LNCAP (cell line): ENCODE measurements at regions not wholly inside any gene's neighbourhood (a gene's known extent, or its start where the extent isn't known, plus 50 kb on each side); places are given as distances from the start of the nearest gene placed in this dataset.

Source experiments
- TF ChIP-seq, protein P1 (sequence below): fragments of 450-650 bp; IDR thresholded peaks from 2 replicates; pipeline ENCODE4 v1.5.1; 2017; ENCODE audit warnings: mild to moderate bottlenecking

DNA sequence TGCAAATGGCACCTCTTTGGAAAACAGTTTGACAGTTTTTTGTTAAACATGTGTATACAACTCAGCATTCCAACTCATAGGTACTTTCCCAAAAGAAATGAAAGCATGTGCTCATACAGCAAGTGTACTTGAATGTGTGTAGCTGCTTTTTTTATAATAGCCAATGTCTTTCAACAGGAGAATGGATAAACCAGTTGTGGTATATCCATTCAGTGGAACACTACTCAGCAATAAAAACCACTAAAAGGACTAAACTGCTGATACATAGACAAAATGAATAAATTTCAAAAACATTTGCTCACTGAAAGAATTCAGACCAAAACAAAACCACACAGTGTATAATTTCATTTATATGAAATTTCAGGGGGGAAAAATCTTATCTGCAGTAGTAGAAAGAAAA lies 267.3 kb downstream of the NR2F1-AS1 start:
- TF ChIP-seq, protein P1, sequence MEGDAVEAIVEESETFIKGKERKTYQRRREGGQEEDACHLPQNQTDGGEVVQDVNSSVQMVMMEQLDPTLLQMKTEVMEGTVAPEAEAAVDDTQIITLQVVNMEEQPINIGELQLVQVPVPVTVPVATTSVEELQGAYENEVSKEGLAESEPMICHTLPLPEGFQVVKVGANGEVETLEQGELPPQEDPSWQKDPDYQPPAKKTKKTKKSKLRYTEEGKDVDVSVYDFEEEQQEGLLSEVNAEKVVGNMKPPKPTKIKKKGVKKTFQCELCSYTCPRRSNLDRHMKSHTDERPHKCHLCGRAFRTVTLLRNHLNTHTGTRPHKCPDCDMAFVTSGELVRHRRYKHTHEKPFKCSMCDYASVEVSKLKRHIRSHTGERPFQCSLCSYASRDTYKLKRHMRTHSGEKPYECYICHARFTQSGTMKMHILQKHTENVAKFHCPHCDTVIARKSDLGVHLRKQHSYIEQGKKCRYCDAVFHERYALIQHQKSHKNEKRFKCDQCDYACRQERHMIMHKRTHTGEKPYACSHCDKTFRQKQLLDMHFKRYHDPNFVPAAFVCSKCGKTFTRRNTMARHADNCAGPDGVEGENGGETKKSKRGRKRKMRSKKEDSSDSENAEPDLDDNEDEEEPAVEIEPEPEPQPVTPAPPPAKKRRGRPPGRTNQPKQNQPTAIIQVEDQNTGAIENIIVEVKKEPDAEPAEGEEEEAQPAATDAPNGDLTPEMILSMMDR = no peak

DNA sequence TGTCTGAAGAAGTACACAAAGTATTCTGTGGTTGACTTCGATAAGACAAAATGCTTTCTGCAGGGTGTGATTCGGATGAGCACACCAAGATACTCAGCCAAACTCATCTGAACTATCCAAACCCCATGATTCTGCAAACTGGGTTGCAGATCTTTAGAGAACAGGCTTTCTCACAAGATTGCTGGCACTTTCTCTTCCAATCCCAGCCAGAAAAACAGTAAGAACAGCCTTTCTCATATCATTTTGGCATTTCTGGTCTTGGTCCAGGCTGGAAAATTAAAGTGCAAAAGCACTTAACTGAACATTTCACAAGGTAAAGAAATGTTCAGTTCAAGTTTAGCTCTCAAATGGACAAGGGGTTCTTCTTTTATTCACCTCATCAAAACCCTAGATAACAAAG lies 269.1 kb downstream of the NR2F1-AS1 start:
- TF ChIP-seq, protein P1 = no peak

DNA sequence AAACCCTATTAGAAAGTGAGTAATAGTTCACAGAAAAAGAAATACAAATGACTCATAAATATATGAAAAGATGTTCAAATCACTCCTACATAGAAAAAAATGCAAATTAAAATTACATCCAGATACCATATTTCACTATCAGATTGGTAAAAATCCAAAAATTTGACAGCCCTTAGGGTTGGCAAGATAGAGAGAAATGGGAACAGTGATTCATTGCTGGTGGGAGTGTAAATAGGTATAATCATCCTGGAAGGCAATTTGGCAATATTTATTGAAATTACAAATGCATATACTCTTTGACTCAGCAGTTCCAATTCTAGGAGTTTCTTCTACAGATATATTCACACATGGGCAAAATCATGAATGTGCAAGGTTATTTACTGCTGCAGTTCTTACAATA lies 273.5 kb downstream of the NR2F1-AS1 start:
- TF ChIP-seq, protein P1 = no peak

DNA sequence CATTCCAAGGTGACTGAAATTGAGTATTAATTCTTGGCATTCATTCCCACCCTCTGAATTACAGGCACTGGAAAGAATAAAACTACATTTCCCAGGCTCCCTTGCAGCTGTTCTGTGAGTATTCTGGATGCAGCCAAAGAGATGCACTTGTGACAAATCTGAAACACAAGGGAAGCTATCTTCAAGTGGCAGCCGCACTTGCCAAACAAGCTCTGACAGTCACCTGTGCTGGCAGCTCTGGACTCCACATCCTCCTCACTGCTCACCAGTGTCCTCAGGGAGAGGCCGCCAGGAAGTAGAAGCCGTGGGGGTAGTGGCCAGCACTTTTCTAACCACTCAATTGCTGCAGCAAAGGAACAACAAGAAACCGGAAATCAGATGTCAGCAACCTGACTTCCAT lies 275.0 kb downstream of the NR2F1-AS1 start:
- TF ChIP-seq, protein P1 = no peak

DNA sequence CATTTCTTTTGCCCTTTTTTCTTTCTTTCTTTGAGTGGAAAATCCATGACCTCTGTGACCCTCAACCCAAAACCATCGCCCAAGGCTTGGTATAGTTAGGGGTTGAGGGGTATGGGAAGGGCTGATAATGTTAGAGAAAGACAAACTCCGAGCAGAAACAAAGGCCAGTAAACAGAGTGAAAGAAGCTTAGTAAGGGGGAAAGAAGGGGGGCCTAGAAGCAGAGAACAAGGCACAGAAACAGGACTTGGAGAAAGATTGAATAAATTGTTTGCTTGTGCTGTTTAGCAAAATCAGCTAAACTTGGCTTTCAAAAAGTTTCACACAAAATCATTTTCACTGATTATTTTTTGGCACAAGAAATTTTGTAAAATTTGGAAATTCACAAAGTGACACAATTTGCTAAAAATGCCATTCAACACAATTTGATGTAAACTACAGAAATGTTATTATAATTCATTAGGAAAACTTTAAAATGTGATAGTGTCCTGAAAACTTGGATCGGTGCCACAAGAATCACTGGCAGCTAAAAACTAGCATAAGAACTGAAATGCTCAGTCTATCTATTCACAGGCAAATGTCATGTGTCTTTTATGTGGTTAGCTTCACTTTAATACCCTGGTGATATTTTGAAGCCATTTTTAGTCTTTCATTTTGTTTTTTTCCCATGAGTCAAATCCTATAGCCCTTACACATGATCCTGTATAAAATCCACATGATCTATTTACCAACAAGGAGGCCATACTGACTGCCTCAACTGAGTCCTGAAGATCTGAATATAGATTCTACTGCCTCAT lies 276.4 kb downstream of the NR2F1-AS1 start:
- TF ChIP-seq, protein P1 = no peak

DNA sequence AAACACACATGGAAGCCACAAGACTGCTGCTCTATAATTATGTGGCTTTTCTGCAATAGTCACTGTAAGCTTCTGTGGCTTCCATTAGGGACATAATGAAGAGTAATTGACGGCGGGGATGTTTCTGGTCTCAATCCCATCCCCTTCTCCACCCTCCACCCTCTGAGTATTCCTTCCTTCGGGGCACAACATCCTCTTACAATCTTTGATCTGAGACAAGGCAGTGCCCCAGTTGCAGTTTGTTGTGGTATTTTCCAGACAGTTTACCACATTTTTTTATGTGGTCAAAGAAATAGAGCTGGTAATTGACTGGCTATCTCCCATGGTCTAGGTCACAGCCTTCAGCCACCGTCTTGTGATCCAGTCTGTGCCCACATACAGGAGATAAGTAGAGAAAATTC lies 277.7 kb downstream of the NR2F1-AS1 start:
- TF ChIP-seq, protein P1 = no peak

DNA sequence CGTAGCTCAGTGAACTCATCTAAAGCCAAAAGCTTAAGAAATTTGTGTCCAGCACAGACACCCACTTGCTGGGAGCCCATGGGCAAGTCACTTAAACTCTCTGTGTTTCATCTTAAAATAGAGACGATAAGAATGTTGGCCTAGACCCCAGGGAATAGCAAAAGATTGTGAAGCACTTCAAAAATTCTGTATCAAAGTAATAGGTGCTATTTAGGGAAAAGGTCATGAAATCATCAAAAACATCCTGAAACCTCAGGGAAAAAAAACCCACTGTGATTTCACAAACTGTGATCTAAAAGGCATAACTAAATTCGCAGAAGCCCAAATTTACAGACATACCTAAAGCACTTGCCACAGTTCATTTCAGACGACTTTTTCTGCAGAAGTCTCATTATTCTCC lies 278.3 kb downstream of the NR2F1-AS1 start:
- TF ChIP-seq, protein P1 = no peak

DNA sequence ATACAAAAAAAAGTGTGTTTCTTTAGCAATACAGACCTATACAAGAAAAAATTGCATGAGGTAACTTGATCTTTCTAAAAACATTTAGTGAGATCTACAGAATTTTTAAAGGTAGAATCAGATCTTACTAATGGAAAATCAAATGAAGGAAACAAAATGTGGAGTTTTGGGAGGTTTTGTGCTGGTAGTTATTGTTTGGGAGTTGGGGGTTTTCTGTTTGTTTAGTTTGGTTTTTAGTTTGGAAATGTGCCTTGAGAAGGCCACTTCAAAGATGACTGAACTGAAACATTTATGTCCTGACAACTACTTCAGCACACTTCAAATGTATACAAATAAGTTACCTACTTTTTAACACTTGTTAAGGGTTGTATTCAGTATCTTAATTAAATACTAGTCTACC lies 280.1 kb downstream of the NR2F1-AS1 start:
- TF ChIP-seq, protein P1 = no peak
